OCI-LY7 (cell line): ENCODE measurements at regions not wholly inside any gene's neighbourhood (a gene's known extent, or its start where the extent isn't known, plus 50 kb on each side); places are given as distances from the start of the nearest gene placed in this dataset.
A peak's percentile ranks its signal among the peaks of the same experiment; 100 is the strongest.

ENCODE experiments used
- BruUV-seq: library from RNA; stranded (reverse); fragments of 400-500 nt; replicated peaks from 2 replicates; lab custom pipeline; 2021; lab: Mats Ljungman, UMichigan
- CTCF ChIA-PET: fragments of 300-600 bp; sonication (Branson Sonifier 250); formaldehyde crosslinking; loops from one replicate; lab custom pipeline; 2022; ENCODE audit warnings: antibody characterized with exemption; ENCODE audit not compliant: unreplicated experiment; lab: Charles Lee
- POLR2A ChIA-PET: fragments of 300-600 bp; sonication (Branson Sonifier 250); formaldehyde crosslinking; loops from one replicate; lab custom pipeline; 2022; ENCODE audit warnings: antibody characterized with exemption; lab: Charles Lee
- DNase-seq: peaks from one replicate; pipeline ENCODE4 v3.0.0-alpha.2; 2015; ENCODE audit warnings: low spot score
- H2AFZ ChIP-seq: fragments of 200-600 bp; sonication (generic), shearing (Covaris generic); 2 replicates; pipeline ENCODE4 v1.6.1; 2014; ENCODE audit warnings: mild to moderate bottlenecking, antibody characterized with exemption, low read length, moderate library complexity
- H3K27ac ChIP-seq: fragments of 200-600 bp; sonication (generic); 2 replicates; pipeline ENCODE4 v1.5.1; 2014; ENCODE audit warnings: mixed run types, low read depth, mild to moderate bottlenecking, moderate library complexity, low read length, inconsistent platforms; ENCODE audit not compliant: poor library complexity, severe bottlenecking
- H3K36me3 ChIP-seq: fragments of 200-600 bp; sonication (generic); 2 replicates; pipeline ENCODE4 v1.6.1; 2014; ENCODE audit warnings: mild to moderate bottlenecking, antibody characterized with exemption, low read length, moderate library complexity, mixed read lengths; ENCODE audit not compliant: insufficient read depth
- H3K4me1 ChIP-seq: fragments of 200-600 bp; sonication (generic); 2 replicates; pipeline ENCODE4 v1.5.1; 2014; ENCODE audit warnings: mild to moderate bottlenecking, low read length; ENCODE audit not compliant: insufficient read depth, poor library complexity, severe bottlenecking
- H3K4me2 ChIP-seq: fragments of 200-600 bp; sonication (generic); 2 replicates; pipeline ENCODE4 v1.6.1; 2014; ENCODE audit warnings: mild to moderate bottlenecking, low read length
- H3K4me3 ChIP-seq: fragments of 200-600 bp; sonication (generic); 2 replicates; pipeline ENCODE4 v1.5.1; 2014; ENCODE audit warnings: mild to moderate bottlenecking, low read depth, low read length; ENCODE audit not compliant: poor library complexity, severe bottlenecking
- H3K79me2 ChIP-seq: fragments of 200-600 bp; sonication (generic); 2 replicates; pipeline ENCODE4 v1.6.1; 2016; ENCODE audit warnings: low read depth, mild to moderate bottlenecking, low read length, moderate library complexity, mixed read lengths; ENCODE audit not compliant: insufficient read depth
- H3K9me2 ChIP-seq: fragments of 200-600 bp; sonication (generic); 2 replicates; pipeline ENCODE4 v1.6.1; 2016; ENCODE audit warnings: mild to moderate bottlenecking, low read length, mixed read lengths; ENCODE audit not compliant: insufficient read depth
- H3K9me3 ChIP-seq: fragments of 200-600 bp; sonication (generic); 2 replicates; pipeline ENCODE4 v1.6.1; 2014; ENCODE audit warnings: mild to moderate bottlenecking, mixed run types, low read length, mixed read lengths
- H4K20me1 ChIP-seq: fragments of 200-600 bp; sonication (generic); 2 replicates; pipeline ENCODE4 v1.6.1; 2014; ENCODE audit warnings: mild to moderate bottlenecking, antibody characterized with exemption, low read length, moderate library complexity, mixed read lengths; ENCODE audit not compliant: insufficient read depth
- CTCF ChIP-seq: fragments of 200-600 bp; sonication (generic); conservative IDR thresholded peaks from 2 replicates; pipeline ENCODE4 v1.5.1; 2014; ENCODE audit warnings: mild to moderate bottlenecking, antibody characterized with exemption, low read length, moderate library complexity, mixed read lengths
- EZH2phosphoT487 ChIP-seq: fragments of 200-600 bp; sonication (generic); IDR thresholded peaks from 2 replicates; pipeline ENCODE4 v1.6.1; 2018; ENCODE audit warnings: low read depth, borderline replicate concordance, mild to moderate bottlenecking, mixed run types, antibody characterized with exemption, low read length, moderate library complexity, mixed read lengths
- intact Hi-C: fragments of 100-400 bp; cut with micrococcal nuclease; formaldehyde crosslinking; loops from one replicate; pipeline ENCODE4 v1.10.0; 2022; ENCODE audit not compliant: unreplicated experiment

- H3K4me3 ChIP-seq = peak overlapping the region; percentile 62
- peaks cover 18% of the 10 kb centered on the region; the same call in 1 of the 2 replicates for H3K79me2 ChIP-seq
- H2AFZ ChIP-seq = peak overlapping the region; percentile 60
- H3K4me1 ChIP-seq = peaks cover 89% of the 10 kb centered on the region
- POLR2A ChIA-PET = interaction anchor here (0.7 to 7.5 kb wide), 9 partner anchors 8 to 78 kb away, joined by 3 to 205 read pairs (median 16); partner anchors contain the start of gene CHD2
- no peaks in the 10 kb centered on the region for H3K36me3 ChIP-seq
- H3K27ac ChIP-seq = peak overlapping the region; percentile 99
- H4K20me1 ChIP-seq = no peaks in the 10 kb centered on the region
- no peak for DNase-seq
- TF ChIP-seq EZH2phosphoT487 (no peak), CTCF (no peak)
- CTCF ChIA-PET = interaction anchor here (0.6 to 2.6 kb wide), 3 partner anchors 10 to 25 kb away, joined by 3 to 14 read pairs (median 8); no protein-coding TSS in a partner anchor
- H3K4me2 ChIP-seq = peak overlapping the region; percentile 90
- no peaks in the 10 kb centered on the region for H3K9me2 ChIP-seq
- no TSS peak for BruUV-seq
- intact Hi-C loops = no loop called here
- no peaks in the 10 kb centered on the region for H3K9me3 ChIP-seq
Measured at GRCh38 chr15:92833493-92834271, 66.4 kb upstream of the CHD2 start.

GRCh38 chr15:92839696-92840095 lies 60.4 kb upstream of the CHD2 start:
- Histone ChIP-seq H3K4me2 (peak overlapping the region; percentile 62), H3K9me2 (no peaks in the 10 kb centered on the region), H4K20me1 (no peaks in the 10 kb centered on the region), H3K27ac (peak overlapping the region; percentile 80), H2AFZ (peak overlapping the region; percentile 35; the same call in 1 of the 2 replicates), H3K36me3 (no peaks in the 10 kb centered on the region), H3K9me3 (no peaks in the 10 kb centered on the region), H3K4me1 (peaks cover 76% of the 10 kb centered on the region), H3K79me2 (peaks cover 4% of the 10 kb centered on the region; the same call in 1 of the 2 replicates), H3K4me3 (peak overlapping the region; percentile 32)
- POLR2A ChIA-PET = interaction anchor here (0.6 to 5.8 kb wide), 15 partner anchors 9 to 68 kb away, joined by 3 to 65 read pairs (median 5); no protein-coding TSS in a partner anchor
- TF ChIP-seq EZH2phosphoT487 = no peak
- TF ChIP-seq CTCF = no peak
- CTCF ChIA-PET = interaction anchor here (0.6 kb wide), 2 partner anchors 8 to 43 kb away, joined by 3 read pairs; no protein-coding TSS in a partner anchor
- intact Hi-C loops = no loop called here
- DNase-seq = peak; percentile 87
- BruUV-seq = no TSS peak
